Immature natural killer cell (primary cell): ENCODE measurements at regions not wholly inside any gene's neighbourhood (a gene's known extent, or its start where the extent isn't known, plus 50 kb on each side); places are given as distances from the start of the nearest gene placed in this dataset.

Source experiments
- DNase-seq, 3 donors: peaks; one replicate each; pipeline ENCODE4 v3.0.0; 2022; ENCODE audit warnings: mixed read lengths in 1 of 3
- H3K27ac Mint-ChIP-seq, 6 donors: one replicate each; pipeline ENCODE4 v1.8.0; 2020; ENCODE audit warnings: mixed read lengths in 6 of 6, mild to moderate bottlenecking in 5 of 6, inconsistent platforms in 4 of 6, moderate library complexity in 3 of 6
- H3K27me3 Mint-ChIP-seq, 3 donors: one replicate each; pipeline ENCODE4 v1.8.0; 2020 to 2021; ENCODE audit warnings: low read depth in 3 of 3, mild to moderate bottlenecking in 3 of 3, mixed read lengths in 3 of 3, moderate library complexity in 3 of 3, inconsistent platforms in 1 of 3
- H3K36me3 Mint-ChIP-seq, 3 donors: one replicate each; pipeline ENCODE4 v1.8.0; 2020; ENCODE audit warnings: mixed read lengths in 3 of 3, inconsistent platforms in 2 of 3, mild to moderate bottlenecking in 2 of 3
- H3K4me1 Mint-ChIP-seq, 2 donors: one replicate each; pipeline ENCODE4 v1.8.0; 2020; ENCODE audit warnings: inconsistent platforms in 2 of 2, mild to moderate bottlenecking in 2 of 2, mixed read lengths in 2 of 2, moderate library complexity in 1 of 2
- H3K4me3 Mint-ChIP-seq, 5 donors: one replicate each; pipeline ENCODE4 v1.8.0; 2020; ENCODE audit warnings: mild to moderate bottlenecking in 5 of 5, mixed read lengths in 5 of 5, inconsistent platforms in 3 of 5, moderate library complexity in 3 of 5
- H3K9me3 Mint-ChIP-seq, 6 donors: one replicate each; pipeline ENCODE4 v1.8.0; 2020; ENCODE audit warnings: mild to moderate bottlenecking in 6 of 6, mixed read lengths in 6 of 6, inconsistent platforms in 4 of 6, moderate library complexity in 3 of 6

DNA sequence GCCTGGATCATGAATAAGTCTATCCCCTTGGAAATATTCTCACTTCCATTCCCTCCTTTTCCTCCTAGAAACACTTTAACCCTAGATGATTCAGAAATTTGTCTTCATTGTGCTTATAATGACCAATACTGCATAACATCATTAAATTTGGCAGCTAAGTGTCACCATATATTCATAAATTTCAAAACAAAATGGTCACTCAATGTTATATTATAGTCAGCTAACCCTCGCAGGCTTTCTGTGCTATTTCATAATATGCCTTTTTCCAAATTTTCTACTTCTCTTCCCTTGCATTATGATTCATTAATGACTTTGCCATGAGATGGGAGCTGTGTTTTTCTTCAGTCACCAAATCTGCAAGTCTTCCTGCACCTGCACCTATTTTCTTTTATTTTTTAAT is 308.3 kb upstream of the AKR1E2 start:
- peaks cover 0 to 1% (median 0%) of the 10 kb centered on the region in 6 donors for H3K9me3 Mint-ChIP-seq
- no peak overlapping the region for H3K27ac Mint-ChIP-seq
- peaks cover 0 to 10% (median 6%) of the 10 kb centered on the region in 3 donors for H3K27me3 Mint-ChIP-seq
- H3K36me3 Mint-ChIP-seq: peaks cover 0 to 4% (median 0%) of the 10 kb centered on the region in 3 donors
- no peaks in the 10 kb centered on the region for H3K4me1 Mint-ChIP-seq
- DNase-seq: no peak
- no peak overlapping the region for H3K4me3 Mint-ChIP-seq

DNA sequence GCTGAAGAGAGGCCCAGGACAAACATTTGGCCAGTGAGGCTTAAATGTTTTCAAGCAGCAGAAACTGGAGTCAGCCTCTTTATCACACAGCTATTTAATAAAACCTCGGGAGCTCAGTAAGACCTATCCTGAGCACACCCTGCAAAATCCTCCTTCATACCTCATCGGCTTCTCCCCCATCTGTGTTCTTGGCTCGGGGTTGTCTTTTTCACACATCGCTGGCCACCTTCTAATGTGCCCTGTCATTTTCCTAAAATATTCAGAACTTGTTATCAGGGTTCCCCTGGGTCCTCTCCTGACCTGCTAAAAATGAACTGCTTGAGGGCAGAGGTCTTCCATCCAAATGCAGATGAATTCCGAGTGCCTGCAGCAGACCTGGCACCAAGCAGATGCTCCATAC is 310.3 kb upstream of the AKR1E2 start:
- peaks cover 0 to 11% (median 6%) of the 10 kb centered on the region in 3 donors for H3K27me3 Mint-ChIP-seq
- H3K4me1 Mint-ChIP-seq: no peaks in the 10 kb centered on the region
- H3K9me3 Mint-ChIP-seq: peaks cover 0 to 1% (median 0%) of the 10 kb centered on the region in 6 donors
- H3K27ac Mint-ChIP-seq: no peak overlapping the region
- no peak for DNase-seq
- peaks cover 0 to 4% (median 0%) of the 10 kb centered on the region in 3 donors for H3K36me3 Mint-ChIP-seq
- H3K4me3 Mint-ChIP-seq: no peak overlapping the region

DNA sequence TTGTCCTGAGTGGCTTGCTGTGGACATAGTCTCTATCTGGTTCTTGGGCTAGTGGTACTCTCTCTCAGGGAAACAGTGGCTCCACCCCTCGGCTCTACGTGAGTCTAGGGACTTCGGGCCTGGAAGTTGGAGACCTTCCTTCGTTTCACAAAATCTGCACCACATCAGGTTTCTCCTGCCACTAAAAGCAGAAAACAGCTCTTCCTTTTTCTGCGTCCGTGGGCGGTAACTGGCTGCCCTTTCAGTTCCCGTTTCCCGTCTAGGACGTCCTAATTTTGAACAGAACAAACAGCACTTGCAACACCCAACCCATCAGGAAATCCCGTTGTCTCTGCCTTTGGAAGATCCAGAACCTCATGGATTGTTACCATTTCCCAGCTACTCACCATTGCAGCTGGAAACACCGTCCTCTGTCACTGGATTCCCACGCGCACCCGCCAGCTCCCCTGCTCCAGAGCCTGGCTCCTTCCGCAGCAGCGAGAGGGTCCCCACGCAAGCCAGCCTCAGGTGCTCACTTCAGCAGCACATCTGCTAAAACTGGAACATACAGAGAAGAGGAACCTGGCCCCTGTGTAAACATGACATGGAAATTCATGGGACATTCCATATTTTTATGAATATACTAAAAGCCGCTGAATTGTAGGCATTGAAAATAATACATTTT is 311.4 kb upstream of the AKR1E2 start:
- H3K36me3 Mint-ChIP-seq: peaks cover 0 to 4% (median 0%) of the 10 kb centered on the region in 3 donors
- no peak overlapping the region for H3K4me3 Mint-ChIP-seq
- H3K4me1 Mint-ChIP-seq: no peaks in the 10 kb centered on the region
- H3K27ac Mint-ChIP-seq: no peak overlapping the region
- no peak for DNase-seq
- peaks cover 0 to 1% (median 0%) of the 10 kb centered on the region in 6 donors for H3K9me3 Mint-ChIP-seq
- H3K27me3 Mint-ChIP-seq: peaks cover 0 to 5% (median 5%) of the 10 kb centered on the region in 3 donors

DNA sequence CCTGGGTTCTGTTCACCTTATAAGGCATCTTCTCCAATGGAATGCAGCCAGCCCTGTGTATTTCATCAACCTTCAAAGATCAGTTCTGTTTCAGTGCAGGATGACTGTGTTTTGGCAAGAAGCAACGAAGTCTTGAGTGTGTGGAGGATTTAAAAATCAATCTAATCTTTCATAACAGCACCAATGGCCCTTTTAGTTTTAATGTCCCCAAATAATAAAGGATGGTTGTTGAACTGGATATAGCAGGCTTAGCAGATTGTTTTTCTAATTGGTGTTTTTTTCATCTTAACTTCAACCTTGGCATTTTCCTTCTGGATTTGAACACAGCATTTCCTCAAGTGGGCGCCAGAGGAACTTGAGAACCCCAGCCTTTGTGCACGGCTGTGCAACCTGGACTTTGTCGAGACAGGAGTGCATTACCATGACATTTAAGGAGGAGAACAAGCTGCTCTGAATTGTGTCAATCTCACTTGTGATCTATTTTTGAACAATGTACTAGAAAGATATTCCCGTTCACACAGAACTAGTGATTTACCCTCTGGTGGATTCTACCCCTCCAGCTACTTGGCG is 313.3 kb upstream of the AKR1E2 start:
- Mint-ChIP-seq H3K4me3 (no peak overlapping the region), H3K27ac (no peak overlapping the region)
- DNase-seq: no peak

DNA sequence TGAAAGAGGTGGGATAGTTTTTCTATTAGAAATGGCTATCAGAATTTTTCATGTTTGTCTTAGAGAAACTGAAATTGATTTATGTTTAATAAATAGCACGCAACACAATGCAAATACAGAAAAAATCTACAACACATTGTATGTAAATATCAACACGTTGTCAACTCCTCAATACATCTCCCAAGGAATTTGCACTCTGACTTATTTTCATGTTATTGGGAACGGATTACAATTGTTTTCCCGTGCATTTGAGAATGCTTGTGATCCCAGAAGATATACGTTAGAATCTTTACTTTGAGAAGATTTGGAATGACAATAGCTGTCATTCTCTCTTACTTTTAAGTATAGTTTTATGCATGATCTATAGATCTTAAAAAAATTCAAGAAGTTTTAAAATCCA is 313.8 kb upstream of the AKR1E2 start:
- Mint-ChIP-seq H3K36me3 (peaks cover 0 to 4% (median 0%) of the 10 kb centered on the region in 3 donors), H3K4me3 (no peak overlapping the region), H3K27ac (no peak overlapping the region), H3K9me3 (peaks cover 0 to 1% (median 0%) of the 10 kb centered on the region in 6 donors), H3K27me3 (peaks cover 0 to 12% (median 4%) of the 10 kb centered on the region in 3 donors), H3K4me1 (no peaks in the 10 kb centered on the region)
- no peak for DNase-seq

More for the DNA sequence above, 313.3 kb upstream of the AKR1E2 start:
- Mint-ChIP-seq H3K4me1 (no peaks in the 10 kb centered on the region), H3K36me3 (peaks cover 0 to 4% (median 0%) of the 10 kb centered on the region in 3 donors), H3K27me3 (peaks cover 0 to 10% (median 5%) of the 10 kb centered on the region in 3 donors), H3K9me3 (peaks cover 0 to 1% (median 0%) of the 10 kb centered on the region in 6 donors)

DNA sequence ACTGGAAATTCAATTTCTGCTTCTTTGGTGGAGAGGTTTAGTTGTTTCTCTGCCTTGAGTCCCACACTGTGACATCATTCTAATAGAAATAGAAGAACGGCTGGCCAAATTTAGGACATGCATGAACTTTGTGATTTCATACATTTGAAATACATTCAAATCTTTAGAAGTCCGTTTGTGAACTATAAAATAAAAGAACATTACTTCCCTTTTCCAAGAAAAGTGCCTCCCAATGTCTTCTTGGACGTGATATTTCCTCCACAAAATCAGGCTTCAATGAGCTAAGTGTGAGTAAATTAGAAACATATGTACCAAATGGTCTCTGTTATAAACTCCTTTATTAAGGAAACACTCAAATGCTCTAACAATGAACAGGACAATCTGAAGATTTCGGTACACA is 314.5 kb upstream of the AKR1E2 start:
- peaks cover 0 to 1% (median 0%) of the 10 kb centered on the region in 6 donors for H3K9me3 Mint-ChIP-seq
- peaks cover 0 to 4% (median 0%) of the 10 kb centered on the region in 3 donors for H3K36me3 Mint-ChIP-seq
- no peak overlapping the region for H3K27ac Mint-ChIP-seq
- peaks cover 0 to 12% (median 2%) of the 10 kb centered on the region in 3 donors for H3K27me3 Mint-ChIP-seq
- no peak for DNase-seq
- H3K4me1 Mint-ChIP-seq: no peaks in the 10 kb centered on the region
- no peak overlapping the region for H3K4me3 Mint-ChIP-seq

DNA sequence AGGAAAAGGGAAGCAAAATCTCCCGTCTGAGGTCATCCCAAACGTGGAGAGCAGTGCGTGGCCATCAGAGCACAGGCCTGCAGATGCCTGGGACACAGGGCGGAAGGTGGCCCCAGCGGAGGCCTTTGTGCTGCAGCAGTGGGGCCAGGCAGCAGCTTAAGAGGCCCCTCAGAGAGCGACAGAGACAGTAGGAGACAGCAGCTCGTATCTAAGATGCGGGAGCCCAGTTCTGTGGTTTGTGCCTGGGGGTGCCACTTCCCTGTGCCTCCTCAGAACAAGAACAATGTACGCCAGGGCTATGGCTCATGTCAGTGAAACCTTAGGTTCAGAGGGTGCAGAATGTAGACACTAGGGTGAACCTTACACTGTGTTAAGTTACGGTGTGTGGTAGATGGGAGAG is 316.6 kb upstream of the AKR1E2 start:
- Mint-ChIP-seq H3K4me1 (no peaks in the 10 kb centered on the region), H3K27ac (no peak overlapping the region), H3K36me3 (peaks cover 0 to 4% (median 0%) of the 10 kb centered on the region in 3 donors), H3K9me3 (no peaks in the 10 kb centered on the region), H3K27me3 (peaks cover 0 to 9% (median 2%) of the 10 kb centered on the region in 3 donors), H3K4me3 (no peak overlapping the region)
- DNase-seq: no peak

DNA sequence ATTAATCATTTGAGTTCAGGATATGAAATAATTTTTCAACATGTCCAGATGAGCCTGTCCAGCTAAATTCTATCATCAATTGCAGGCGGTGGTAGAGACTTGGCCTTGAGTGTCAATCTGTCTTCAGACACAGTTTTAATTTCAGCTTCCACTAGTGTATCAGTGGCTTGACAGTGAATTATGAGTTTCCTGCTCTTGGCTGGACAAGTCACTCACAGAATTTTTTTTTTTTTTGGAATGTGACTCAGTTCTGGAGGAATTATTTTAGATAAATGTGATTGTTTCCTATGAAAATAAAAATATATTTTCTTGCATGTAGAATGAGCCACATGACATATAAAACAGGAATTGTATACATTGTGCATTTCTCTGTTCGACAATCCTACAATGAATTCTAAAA is 319.9 kb upstream of the AKR1E2 start:
- Mint-ChIP-seq H3K27ac (no peak overlapping the region), H3K4me1 (no peaks in the 10 kb centered on the region), H3K9me3 (no peaks in the 10 kb centered on the region), H3K27me3 (peaks cover 0 to 14% (median 2%) of the 10 kb centered on the region in 3 donors), H3K4me3 (no peak overlapping the region), H3K36me3 (no peaks in the 10 kb centered on the region)
- DNase-seq: no peak

DNA sequence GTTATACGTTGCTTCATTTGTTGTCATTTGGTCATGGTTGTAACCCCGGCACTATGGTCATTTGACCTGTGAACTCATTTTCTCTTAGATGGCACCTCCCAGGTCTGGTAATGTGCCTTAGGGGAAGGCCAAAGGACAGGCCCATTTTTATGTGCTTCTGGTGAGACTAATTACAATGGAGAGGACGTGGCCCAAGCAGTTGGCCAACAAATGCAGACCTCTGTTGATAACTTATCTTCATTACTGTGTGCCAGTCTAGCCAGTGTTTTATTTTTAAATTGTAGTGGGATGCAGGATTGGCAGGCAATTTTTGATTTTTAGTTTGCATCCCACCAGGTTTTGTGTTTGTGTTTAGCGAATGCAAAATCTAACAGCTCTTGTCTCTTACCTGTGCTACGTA is 321.5 kb upstream of the AKR1E2 start:
- peaks cover 0 to 13% (median 0%) of the 10 kb centered on the region in 3 donors for H3K27me3 Mint-ChIP-seq
- H3K9me3 Mint-ChIP-seq: no peaks in the 10 kb centered on the region
- H3K4me3 Mint-ChIP-seq: no peak overlapping the region
- no peaks in the 10 kb centered on the region for H3K36me3 Mint-ChIP-seq
- no peak overlapping the region for H3K27ac Mint-ChIP-seq
- DNase-seq: no peak
- H3K4me1 Mint-ChIP-seq: no peaks in the 10 kb centered on the region

DNA sequence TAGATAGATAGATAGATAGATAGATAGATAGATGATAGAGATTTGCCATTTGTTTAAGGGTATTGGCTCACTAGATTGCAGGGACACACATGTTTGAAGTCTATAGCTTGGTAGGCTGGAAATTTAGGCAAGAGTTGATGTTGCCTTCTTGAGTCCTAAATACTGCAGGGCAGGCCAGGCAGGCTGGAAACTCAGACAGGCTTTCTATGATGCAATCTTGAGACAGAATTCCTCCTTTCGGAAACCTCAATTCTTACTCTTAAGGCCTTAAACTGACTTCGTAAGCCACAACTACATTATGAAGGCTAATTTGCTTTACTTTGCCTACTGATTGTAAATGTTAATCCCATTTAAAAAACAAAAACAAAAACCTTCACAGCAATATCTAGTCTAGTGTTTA is 322.9 kb upstream of the AKR1E2 start:
- Mint-ChIP-seq H3K4me3 (no peak overlapping the region), H3K27me3 (peaks cover 0 to 11% (median 0%) of the 10 kb centered on the region in 3 donors), H3K27ac (no peak overlapping the region), H3K36me3 (no peaks in the 10 kb centered on the region), H3K9me3 (no peaks in the 10 kb centered on the region), H3K4me1 (no peaks in the 10 kb centered on the region)
- DNase-seq: no peak

DNA sequence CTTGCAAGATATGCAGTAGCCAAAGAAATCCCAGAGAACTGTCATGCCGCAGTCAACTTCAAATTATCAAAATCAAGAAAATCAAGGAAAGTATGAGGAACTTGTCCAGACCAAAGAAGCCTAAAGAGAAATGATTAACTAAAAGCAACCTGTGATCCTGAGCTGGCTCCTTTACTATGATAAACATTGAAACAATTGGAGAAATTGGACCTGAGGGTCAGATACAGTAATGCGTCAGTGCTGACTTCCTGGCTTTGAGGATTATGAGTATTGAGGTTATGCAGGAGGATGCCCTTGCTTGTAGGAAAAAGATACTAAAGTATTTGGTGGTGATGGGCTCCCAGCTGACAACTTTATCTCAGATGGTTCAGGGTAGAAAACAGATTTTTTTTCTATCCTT is 324.7 kb upstream of the AKR1E2 start:
- peaks cover 0 to 10% (median 2%) of the 10 kb centered on the region in 3 donors for H3K27me3 Mint-ChIP-seq
- no peaks in the 10 kb centered on the region for H3K36me3 Mint-ChIP-seq
- no peaks in the 10 kb centered on the region for H3K9me3 Mint-ChIP-seq
- H3K4me3 Mint-ChIP-seq: no peak overlapping the region
- no peak overlapping the region for H3K27ac Mint-ChIP-seq
- DNase-seq: no peak
- H3K4me1 Mint-ChIP-seq: no peaks in the 10 kb centered on the region

DNA sequence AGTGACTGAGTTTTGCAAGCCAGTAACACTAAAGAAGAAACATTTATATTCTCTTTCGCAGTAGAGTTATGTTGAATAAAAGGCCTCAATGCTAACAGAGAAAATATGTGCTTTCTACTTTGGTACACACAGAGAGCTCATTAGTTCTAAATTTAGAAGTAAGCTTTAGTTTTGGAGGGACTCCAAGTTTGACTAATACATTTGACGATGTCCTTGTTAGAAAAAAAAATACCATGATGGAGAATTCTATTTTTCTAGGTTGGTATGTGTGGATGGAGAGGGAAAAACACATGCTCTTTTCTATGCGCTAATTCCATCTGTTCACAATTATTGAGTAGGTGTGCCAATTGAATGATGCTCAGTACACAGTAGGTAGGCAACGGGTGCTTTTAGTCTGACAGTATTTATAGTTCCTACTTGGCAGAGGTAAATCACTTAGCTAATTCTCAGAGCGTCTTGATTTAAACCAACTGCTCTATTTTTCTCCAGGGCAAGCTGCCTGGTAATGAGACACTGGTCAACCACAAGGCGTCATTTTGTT is 327.2 kb upstream of the AKR1E2 start:
- Mint-ChIP-seq H3K27ac (no peak overlapping the region), H3K4me3 (no peak overlapping the region), H3K27me3 (peaks cover 0 to 7% (median 2%) of the 10 kb centered on the region in 3 donors), H3K4me1 (no peaks in the 10 kb centered on the region), H3K9me3 (no peaks in the 10 kb centered on the region), H3K36me3 (no peaks in the 10 kb centered on the region)
- DNase-seq: no peak

DNA sequence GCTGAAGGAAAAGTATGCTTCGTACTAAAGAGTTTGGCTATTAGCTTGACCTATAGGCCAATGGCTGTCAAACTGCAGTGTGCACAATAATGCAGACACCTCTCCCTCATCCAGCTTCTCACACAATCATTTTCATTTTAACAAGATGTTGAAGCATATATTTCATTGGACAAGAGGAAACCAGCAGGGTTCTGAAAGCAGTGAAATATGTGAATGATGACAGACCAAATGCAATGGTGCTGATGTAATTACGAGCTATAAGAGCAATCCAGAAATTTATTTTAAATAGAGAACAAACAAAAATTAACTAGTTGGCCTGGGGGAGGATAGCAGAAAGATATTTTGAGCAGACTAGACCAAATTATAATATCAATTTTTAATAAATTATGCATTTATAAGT is 331.5 kb upstream of the AKR1E2 start:
- H3K27me3 Mint-ChIP-seq: peaks cover 0 to 10% (median 2%) of the 10 kb centered on the region in 3 donors
- H3K4me3 Mint-ChIP-seq: no peak overlapping the region
- H3K9me3 Mint-ChIP-seq: no peaks in the 10 kb centered on the region
- H3K36me3 Mint-ChIP-seq: no peaks in the 10 kb centered on the region
- no peaks in the 10 kb centered on the region for H3K4me1 Mint-ChIP-seq
- no peak overlapping the region for H3K27ac Mint-ChIP-seq
- DNase-seq: no peak

DNA sequence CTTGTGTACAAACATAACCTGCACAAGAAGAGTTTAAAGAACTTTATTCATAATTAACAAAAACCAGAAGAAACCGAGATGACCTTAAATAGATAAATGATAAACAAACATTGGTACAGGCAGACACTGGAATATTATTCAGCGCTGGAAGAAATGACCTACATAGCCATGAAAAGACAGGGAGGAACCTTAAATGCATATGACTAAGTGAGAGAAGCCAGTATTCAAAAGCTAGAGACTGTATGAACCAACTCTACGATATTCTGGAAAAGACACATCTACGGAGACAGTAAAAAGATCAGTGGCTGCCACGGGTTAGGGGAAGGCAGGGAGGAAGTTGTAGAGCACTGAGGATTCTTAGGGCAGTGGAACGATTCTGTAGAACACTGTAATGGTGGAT is 333.8 kb upstream of the AKR1E2 start:
- H3K9me3 Mint-ChIP-seq: no peaks in the 10 kb centered on the region
- DNase-seq: no peak
- no peaks in the 10 kb centered on the region for H3K36me3 Mint-ChIP-seq
- H3K4me3 Mint-ChIP-seq: no peak overlapping the region
- H3K27me3 Mint-ChIP-seq: peaks cover 0 to 9% (median under 1%) of the 10 kb centered on the region in 3 donors
- H3K27ac Mint-ChIP-seq: no peak overlapping the region
- H3K4me1 Mint-ChIP-seq: no peaks in the 10 kb centered on the region
